Stimulated activated CD4-positive, alpha-beta T cell treated with anti-CD3 and anti-CD28 coated beads, Interleukin-1b, Interleukin-23, amount 100 ng/mL, for 1 hour (primary cell): ENCODE measurements at regions not wholly inside any gene's neighbourhood (a gene's known extent, or its start where the extent isn't known, plus 50 kb on each side); places are given as distances from the start of the nearest gene placed in this dataset.
"Not testable (repeated sequence)": the region's sequence is repeated elsewhere in the genome, so short reads cannot be mapped to it uniquely, and the experiment has no call there.

Experiments
- DNase-seq, 2 donors: peaks; one replicate each; pipeline ENCODE4 v3.0.0-alpha.2; 2020; ENCODE audit warnings: low read depth in 2 of 2

DNA sequence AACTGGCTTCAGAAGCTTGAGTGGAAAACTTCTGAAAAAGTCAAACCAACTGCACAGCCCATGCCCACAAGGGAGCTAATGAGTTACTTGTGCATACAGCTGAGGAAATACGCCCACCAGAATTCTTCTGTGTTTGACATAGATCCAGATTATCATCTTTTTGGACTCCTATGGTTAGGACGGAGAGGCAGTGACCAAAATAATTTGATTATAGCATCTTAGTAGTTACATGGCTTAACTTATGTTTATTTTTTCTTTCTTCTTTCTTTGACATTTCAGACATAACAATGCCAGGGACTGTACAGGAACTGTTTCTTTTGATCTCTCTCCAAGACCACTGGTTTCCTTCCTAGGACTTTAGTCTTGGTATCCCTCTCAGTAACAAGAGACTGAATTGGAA is 246.1 kb upstream of the RASGRP1 start:
- no peak for DNase-seq

DNA sequence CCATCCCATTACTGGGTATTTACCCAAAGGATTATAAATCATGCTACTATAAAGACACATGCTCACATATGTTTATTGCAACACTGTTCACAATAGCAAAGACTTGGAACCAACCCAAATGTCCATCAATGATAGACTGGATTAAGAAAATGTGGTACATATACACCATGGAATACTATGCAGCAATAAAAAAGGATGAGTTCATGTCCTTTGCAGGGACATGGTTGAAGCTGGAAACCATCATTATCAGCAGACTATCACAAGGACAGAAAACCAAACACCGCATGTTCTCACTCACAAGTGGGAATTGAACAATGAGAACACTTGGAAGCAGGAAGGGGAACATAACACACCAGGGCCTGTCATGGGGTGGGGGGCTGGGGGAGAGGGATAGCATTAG is 249.6 kb upstream of the RASGRP1 start:
- DNase-seq: not testable (repeated sequence)

DNA sequence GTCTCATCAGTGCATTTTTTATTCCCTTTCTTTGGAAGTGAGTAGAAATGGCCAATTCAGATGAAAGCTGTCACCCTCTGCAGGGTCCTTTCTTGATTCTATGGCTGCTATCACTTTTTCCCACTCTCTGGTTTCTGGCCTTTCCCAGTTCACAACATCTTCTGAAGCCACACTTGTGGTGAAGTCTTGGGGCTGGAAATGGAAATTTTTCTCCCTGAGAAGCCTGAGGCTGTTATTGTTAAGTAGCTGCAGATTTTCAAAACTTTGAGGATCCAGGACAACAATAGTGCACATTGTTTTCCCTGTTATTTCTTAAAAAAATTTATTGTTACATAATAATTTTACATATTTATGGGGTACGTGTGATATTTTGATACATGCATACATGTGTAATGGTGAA is 250.3 kb upstream of the RASGRP1 start:
- DNase-seq: no peak

DNA sequence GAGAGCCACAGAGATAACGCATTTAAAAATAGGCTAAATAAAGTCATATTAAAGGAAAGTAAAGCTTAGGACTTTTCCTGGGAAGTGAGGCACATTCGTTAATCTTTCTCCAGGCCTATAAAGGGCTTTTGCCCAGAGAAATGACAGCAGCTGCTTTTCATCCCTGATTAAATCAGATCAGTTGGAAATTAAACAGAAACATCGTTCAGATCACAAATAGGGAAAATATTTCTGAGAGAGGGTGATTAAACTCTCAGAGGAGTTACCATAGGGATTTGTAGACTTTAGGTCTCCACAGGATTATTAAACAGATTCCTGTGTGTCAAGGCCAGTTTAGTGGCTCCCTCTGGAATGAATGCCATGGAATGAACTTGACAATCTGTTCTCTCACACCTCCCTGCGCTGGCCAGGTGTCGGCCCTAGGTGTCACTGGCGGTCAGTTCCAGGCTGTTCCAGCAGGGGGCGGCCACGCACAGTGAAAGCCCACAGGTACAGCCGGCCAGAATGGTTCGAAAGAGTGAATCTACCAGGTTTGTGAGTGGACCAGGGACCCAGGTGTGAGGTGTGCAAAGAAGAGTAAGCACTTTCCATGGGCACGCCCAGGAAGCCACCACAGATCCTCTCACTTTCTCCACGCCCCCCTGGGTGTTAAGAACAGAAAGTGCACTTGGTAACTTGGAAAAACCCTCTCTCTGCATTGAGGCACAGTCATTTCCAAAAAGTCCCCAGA is 253.0 kb upstream of the RASGRP1 start:
- DNase-seq: peak; percentile 49 to 72

DNA sequence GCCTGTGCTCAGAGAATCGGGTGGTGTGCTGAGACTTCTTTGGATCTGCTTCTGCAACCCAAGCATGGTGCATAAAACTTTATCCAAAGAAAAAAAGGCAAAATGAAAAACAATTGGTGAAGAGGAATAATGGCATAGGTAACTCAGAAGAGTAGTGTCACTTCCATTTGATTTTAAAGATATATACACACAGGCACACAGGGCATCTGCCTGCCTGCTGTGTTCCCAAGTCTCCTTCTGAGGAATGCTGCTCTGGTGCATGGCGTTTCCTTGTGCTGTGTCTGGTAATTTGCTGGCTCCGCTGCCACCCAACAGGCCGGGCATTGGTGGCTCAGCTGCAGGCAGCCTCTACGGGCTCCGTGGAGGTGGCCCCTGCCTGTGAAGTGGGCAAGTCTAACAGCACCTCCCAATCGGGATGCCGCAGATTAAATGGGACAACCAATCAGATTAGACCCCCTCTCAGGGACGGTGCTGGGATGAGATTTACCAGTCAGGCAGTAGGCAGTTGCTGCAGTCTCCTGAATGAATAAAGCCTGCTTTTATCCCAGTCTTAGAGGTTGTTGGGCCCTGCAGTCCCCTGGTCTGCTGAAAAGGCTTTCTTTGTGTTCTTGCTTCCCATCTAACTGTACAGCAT is 253.7 kb upstream of the RASGRP1 start:
- DNase-seq: no peak

DNA sequence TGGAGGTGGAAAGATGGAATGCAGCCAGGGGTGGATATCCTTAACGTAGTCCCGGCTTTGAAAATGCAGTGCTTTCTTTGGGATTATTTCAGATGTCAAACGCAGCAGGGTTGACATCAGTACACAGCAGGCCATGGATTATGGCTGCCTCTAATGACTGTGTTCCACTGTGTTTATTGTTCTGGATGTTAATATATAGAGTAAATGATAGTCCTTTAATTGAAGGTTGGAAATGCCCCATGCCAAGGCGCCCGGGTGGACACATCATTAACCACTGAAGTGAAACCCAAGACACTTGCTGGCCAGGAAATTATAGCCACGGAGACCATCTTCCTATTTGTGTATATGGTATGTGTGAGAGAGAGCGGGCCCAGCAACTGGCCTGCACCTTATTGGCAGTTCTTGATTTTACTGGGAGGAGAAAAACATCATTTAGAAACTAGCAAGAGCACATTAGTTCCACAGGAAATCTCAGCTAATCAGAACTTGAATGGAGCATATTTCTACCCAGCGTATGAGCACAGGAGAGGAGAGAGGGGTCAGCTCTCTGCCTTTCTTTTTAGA is 254.9 kb upstream of the RASGRP1 start:
- no peak for DNase-seq

DNA sequence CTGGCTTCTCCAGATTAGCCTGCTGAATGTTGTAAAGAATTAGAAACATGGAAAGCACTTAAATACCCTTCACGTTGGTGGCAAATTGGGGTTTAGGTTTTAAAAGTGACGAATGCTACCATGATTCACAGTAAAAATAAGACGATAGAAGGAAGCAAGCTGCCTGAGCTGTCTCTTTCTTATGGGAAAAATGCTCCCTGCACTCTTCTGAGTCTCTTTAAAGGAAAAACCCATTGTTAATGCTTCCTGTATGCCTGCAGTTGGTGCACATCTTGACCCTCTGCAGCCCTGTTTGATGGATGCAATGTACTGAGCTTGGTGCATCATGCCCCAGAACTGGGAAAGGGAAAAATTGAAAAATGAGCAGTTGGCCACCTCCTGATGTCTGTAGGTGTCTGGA is 258.6 kb upstream of the RASGRP1 start:
- no peak for DNase-seq

DNA sequence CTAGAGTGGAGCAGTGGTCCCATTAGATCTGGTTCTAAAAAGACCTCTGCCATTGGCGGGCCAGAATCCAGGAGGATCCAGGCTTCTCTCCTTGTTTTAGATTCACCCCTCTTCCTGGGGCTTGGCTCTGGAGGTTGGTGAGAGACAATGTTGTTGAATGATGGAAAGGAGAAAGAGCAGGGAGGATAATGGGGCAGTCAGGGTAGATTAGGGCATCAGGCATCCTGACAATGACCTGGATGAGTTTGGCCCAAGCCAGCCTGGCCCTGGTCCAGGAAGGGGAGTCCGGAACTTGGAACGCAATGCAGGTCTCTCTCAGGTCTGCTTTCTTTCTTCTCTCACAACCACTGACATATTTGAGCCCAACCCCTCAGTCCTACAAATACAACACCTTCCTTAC is 260.1 kb upstream of the RASGRP1 start:
- DNase-seq: no peak

DNA sequence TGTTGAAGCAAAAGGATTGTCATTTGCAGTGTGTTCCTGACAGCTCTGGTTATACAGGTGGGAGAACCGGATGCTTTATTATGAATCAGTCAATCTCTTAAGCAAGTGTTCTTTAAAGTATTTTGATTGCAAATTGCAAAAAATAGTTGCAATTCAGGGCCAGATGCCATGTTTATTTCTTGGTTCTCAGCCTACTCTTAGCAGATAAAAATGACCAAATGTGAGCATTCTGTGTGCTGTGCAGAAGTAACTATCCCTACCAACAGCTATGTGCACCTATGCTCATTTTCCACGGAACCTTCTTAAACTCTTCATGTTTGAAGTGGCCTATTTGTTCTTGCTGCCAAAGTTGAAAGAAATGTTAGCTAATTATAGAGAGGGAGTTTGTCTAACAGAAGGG is 262.3 kb upstream of the RASGRP1 start:
- DNase-seq: no peak

DNA sequence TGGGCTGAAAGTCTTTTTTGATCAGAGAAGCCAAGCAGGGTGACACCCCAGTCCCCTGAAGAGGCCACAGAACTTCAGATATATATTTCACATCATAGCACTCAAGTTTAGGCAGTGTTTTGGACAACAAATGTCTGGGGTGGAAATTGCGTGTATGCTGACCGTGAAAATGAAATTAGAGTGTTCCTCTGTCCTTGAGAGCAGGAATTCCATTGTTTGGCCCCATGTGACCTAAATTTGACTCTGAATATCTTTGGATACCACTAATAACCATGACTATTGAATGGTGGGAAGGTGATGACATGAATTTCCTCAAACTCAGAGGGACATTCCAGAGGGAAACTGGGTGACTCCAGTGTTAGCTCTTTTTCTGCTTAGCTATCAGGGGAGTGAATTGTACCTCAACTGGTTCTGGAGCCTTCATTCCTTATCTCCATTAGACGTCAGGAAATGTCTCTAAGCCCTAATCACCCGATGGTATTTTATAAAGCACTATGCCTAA is 263.5 kb upstream of the RASGRP1 start:
- no peak for DNase-seq

DNA sequence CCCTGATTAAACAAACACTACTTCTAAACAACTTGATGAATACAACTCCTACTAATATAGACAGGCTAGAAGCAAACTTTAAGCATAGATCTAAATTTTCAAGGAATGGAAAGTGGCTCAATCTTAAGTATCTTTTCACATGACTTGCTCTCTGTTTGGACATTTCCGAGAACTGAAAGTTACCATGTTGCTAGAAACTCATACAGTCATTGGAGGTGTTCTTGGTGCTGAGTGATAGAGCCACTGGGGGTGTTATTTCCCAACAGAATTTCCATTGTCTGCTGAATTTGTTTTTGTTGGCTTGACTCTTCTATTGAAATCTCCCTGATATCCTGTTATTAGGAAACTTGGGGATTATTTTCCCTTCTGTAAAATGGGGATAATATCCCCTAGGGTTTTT is 264.5 kb upstream of the RASGRP1 start:
- no peak for DNase-seq

DNA sequence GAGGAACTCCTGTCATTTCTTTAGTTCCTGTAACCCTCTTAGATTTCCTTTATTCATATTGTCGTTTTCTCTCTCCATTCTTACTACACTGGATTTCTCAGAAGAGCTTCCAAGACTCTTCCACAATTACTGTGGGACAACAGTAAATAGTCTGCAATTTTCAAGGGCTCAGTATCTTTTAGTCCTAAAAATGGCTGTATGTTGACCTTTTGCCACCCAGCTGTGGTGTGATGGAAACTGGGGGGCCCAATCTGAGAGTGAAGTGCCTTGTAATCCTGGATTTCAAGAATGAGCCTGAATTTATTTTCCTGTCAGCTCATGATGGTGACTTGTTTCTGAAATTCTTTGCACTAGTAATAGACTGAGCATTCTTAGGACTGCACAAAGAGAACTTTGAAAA is 277.6 kb upstream of the RASGRP1 start:
- DNase-seq: no peak

DNA sequence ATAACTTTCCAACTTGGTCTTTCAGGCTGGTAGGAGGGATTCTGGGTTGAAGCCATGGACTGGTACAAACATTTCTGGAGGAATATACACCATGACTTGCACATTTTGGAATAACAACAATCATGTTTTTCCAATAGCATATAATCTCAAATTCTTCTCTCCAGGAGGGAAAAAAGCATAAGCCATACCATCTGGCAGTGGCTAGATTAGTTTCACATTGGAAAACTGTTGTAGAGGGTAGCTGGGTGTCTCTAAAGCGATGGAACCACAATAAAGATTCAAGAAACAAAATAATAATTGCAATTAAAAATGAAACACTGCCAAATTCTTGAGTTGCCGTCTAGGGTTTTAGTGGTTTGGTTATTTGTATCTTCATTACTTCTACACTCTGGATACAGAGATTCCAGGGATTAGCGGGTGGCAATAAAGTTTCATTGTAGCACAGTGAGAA is 278.5 kb upstream of the RASGRP1 start:
- DNase-seq: no peak

DNA sequence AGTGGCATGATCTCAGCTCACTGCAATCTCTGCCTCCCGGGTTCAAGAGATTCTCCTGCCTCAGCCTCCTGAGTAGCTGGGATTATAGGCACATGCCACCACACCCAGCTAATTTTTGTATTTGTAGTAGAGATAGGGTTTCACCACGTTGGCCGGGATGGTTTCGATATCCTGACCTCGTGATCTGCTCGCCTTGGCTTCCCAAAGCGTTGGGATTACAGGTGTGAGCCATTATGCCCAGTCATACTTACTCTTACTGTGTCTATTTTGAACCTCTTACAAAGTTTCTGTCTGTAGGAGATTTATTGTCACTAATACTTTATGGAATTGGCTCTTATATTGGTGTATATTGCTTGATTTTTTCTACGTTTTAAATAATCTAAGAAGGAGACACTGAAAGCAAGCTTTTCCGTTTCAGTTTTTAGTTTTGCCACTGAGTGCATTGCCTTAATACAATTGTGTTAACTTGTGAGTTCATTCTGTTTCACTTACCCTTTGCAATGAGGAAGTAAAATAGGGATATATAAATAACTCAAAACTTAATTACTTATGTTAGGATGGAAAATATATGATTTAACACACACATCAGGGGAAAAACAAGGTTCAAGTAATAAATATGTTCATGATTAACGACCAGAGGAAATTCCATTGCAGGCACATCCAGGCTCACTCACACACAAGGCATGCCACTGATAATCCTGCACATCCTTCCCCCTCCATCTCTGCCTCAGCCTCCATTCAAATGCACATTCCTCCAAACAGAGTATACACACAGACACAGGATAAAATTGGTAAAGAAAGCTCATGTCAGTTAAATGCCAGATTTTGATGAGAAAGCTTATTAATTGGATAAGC is 279.3 kb upstream of the RASGRP1 start:
- no peak for DNase-seq

DNA sequence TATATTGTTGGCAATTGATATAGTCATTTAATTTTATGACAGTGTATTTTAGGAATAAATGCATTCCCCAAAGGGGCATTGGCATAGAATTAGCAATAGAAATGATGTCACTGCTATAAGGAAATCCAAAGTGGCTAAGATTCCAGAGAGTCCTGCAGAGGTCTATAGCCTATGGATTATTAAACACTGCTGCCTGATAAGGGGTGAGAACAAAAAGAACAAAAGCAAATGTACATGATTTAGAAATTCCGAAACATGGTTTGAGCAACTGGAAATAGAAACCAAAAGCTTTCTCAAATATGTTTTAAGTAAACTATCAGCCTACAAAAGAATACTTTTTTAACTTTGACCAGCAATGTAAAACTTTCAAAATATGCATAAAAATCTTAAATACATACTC is 280.1 kb upstream of the RASGRP1 start:
- no peak for DNase-seq

DNA sequence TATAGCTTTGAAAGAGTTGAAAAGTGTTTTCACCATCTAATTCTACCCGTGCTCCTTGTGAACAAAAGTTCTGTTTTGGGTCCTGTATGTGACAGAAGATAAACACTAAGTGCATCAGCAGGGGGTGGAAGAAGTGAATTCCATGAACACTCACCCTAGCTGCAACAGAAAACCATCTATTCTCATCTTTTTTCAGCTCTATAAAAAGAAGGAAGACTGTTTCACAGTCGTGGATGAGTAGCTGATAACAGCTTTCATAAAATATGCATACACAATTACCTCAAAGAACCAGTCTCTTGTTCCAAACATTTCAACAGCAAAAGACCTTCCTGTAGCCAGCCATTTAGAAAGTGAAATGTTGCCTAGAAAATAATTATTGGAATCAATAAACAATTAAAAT is 281.7 kb upstream of the RASGRP1 start:
- no peak for DNase-seq

DNA sequence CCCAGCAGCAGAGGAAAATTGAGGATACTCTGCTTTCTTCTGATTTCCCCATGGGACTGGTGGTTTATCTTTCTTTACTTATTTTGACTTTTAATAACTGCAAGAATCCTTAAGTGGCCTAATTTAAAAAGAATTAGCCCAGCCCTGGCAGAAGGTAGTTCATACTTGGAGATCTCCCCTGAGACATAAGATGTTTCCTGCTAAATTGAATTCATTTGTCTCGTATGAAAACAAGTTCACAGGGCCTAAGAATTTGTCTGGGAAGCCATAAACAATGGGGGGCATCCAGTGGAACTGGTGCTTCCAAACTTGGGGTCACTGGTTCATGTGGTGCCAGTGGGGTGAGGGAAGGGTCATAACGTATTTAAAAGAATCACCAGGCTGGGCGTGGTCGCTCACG is 283.1 kb upstream of the RASGRP1 start:
- DNase-seq: no peak

DNA sequence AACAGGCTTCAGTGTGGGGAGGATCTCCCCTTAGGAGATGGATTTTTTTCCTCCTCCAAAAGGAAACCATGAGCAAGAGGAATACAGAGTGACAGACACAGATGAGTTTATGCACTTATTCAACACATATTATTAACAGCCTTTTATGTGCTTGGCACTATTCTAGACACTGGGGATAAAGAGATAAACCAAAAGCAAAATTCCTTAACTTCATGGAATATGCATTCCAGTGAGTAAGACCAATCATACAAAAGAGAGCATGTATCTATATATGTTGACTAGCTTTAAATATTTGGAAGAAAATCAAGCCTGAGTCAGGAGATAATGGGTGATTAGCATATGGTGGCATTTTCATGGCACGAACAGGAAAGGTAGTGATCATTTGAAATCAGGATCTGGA is 284.4 kb upstream of the RASGRP1 start:
- DNase-seq: no peak

DNA sequence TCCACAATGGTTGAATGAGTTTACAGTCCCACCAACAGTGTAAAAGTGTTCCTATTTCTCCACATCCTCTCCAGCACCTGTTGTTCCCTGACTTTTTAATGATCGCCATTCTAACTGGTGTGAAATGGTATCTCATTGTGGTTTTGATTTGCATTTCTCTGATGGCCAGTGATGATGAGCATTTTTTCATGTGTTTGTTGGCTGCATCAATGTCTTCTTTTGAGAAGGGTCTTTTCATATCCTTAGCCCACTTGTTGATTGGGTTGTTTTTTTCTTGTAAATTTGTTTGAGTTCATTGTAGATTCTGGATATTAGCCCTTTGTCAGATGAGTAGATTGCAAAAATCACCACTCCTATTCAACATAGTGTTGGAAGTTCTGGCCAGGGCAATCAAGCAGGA is 287.6 kb upstream of the RASGRP1 start:
- not testable (repeated sequence) for DNase-seq

DNA sequence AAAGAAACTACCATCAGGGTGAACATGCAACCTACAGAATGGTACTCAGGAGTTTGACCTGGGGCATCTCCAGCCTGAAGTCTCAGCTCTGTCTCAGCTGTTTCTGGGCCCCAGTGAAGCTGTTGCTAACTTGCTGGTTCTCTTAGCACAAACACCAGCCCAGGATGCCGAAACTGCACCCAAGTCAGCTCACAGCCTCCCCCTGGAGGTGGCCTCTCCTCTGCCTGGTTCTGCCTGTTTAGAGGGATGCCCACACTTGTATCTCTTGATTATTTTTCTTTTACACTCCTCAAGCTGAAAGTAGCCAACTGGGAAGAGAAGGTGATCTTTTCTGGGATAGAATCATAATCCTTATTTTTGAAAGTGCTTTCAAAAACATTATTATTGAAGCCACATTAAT is 289.0 kb upstream of the RASGRP1 start:
- DNase-seq: no peak

DNA sequence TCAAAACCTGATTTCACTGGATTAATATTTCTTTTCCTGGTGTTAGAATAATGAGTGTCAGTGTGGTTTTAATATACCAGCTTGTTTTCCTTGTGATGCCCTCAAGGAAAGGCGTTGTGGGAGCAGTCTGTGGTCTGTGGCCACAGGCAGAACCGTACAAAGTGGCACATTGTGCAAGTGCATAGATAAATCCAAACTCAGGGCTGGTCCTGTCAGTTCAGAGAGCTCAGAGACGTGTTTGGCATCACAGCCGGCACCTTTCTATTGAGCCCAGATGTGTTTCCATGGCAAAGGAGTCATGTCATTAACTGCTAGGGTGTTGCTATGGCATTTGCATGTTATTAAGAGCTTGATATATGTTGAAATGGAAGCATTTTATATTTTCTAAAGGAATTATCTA is 289.9 kb upstream of the RASGRP1 start:
- no peak for DNase-seq

DNA sequence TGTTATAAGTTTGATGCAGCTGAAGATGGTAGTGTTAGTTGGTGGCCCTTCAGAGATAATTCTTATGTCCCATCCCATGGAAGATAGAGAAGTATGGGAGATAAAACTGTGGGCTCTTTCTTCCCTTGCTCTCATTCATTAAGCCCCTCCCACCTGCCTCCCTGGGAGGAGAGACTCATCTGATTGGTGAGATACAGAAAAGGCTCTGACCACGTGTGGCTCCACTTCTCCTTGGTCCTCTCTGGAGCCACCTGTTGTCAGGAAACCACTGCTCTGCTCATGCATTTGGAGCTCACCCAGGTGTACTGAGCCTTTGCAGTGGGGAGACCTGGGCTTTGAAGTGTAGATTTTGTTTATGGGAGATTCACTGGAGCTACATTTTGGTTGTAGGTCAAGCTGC is 293.2 kb upstream of the RASGRP1 start:
- no peak for DNase-seq
